HCT116 (cell line): ENCODE measurements at regions not wholly inside any gene's neighbourhood (a gene's known extent, or its start where the extent isn't known, plus 50 kb on each side); places are given as distances from the start of the nearest gene placed in this dataset.

ENCODE experiments used
- CTCF ChIP-seq, 3 experiments: fragments of 200-600 bp in 1 of 3; sonication (generic) in 1 of 3; IDR thresholded peaks in 2 of 3; conservative IDR thresholded peaks in 1 of 3; 2 replicates each; pipeline ENCODE4 v1.5.1; 2012 to 2017; ENCODE audit warnings: low read depth in 2 of 3, low read length in 2 of 3, antibody characterized with exemption in 1 of 3, borderline replicate concordance in 1 of 3, control low read depth in 1 of 3, mild to moderate bottlenecking in 1 of 3, mixed read lengths in 1 of 3, mixed run types in 1 of 3, moderate library complexity in 1 of 3; ENCODE audit not compliant: insufficient read depth in 1 of 3
- EZH2 ChIP-seq: fragments of 200-600 bp; sonication (generic); IDR thresholded peaks from 2 replicates; pipeline ENCODE4 v1.6.1; 2017; ENCODE audit warnings: antibody characterized with exemption, mixed run types
- POLR2A ChIP-seq: IDR thresholded peaks from 2 replicates; pipeline ENCODE4 v1.7.0; 2011; ENCODE audit warnings: borderline replicate concordance; ENCODE audit not compliant: insufficient read depth, insufficient read length; ENCODE audit errors: extremely low read depth
- POLR2AphosphoS5 ChIP-seq: IDR thresholded peaks from 2 replicates; pipeline ENCODE4 v1.6.1; 2011; ENCODE audit warnings: mild to moderate bottlenecking, low read depth, low read length, moderate library complexity
- RAD21 ChIP-seq: IDR thresholded peaks from 2 replicates; pipeline ENCODE4 v1.6.1; 2012; ENCODE audit warnings: low read depth, mild to moderate bottlenecking
- REST ChIP-seq: IDR thresholded peaks from 2 replicates; pipeline ENCODE4 v1.6.1; 2012; ENCODE audit warnings: low read depth
- YY1 ChIP-seq: IDR thresholded peaks from 2 replicates; pipeline ENCODE4 v1.6.1; 2011; ENCODE audit warnings: low read length, low read depth, moderate library complexity, mild to moderate bottlenecking; ENCODE audit not compliant: insufficient replicate concordance; ENCODE audit errors: extremely low read depth
- ZBTB33 ChIP-seq: IDR thresholded peaks from 2 replicates; pipeline ENCODE4 v1.6.1; 2011; ENCODE audit warnings: mild to moderate bottlenecking, low read length, moderate library complexity; ENCODE audit not compliant: insufficient replicate concordance; ENCODE audit errors: extremely low read depth
- ZNF274 ChIP-seq: fragments of 200-500 bp; sonication (Bioruptor generic); IDR thresholded peaks from 2 replicates; pipeline ENCODE4 v1.6.1; 2014; ENCODE audit warnings: mild to moderate bottlenecking, low read depth, low read length, inconsistent platforms

- no peak for TF ChIP-seq EZH2
- no peak for TF ChIP-seq REST
- no peak for TF ChIP-seq ZNF274
- no peak for TF ChIP-seq CTCF (IDR thresholded peaks at IDR 0.05 in 2 of 3, conservative IDR thresholded peaks at IDR 0.05 in 1 of 3; ENCODE audit: borderline replicate concordance in 1 of 3, insufficient read depth in 1 of 3, low read depth in 2 of 3, low read length in 2 of 3)
- TF ChIP-seq POLR2AphosphoS5: no peak
- TF ChIP-seq ZBTB33: no peak
- no peak for TF ChIP-seq POLR2A
- no peak for TF ChIP-seq YY1
- TF ChIP-seq RAD21: no peak
Observed at GRCh38 chr4:24180586-24180985, 290.7 kb upstream of the PPARGC1A start.
